Stomach (tissue), 4 donors: ENCODE measurements at regions not wholly inside any gene's neighbourhood (a gene's known extent, or its start where the extent isn't known, plus 50 kb on each side); places are given as distances from the start of the nearest gene placed in this dataset.

ENCODE experiments used
- CTCF ChIP-seq, 7 experiments: fragments of 450-650 bp in 4 of 7; fragments of 200-600 bp in 3 of 7; sonication (generic) in 3 of 7; IDR thresholded peaks; one replicate each; pipeline ENCODE4 v1.5.1; 2016 to 2019; ENCODE audit warnings: antibody characterized with exemption in 7 of 7, control low read depth in 2 of 7, mild to moderate bottlenecking in 1 of 7
- POLR2A ChIP-seq, 4 donors: fragments of 450-650 bp; IDR thresholded peaks; one replicate each; pipeline ENCODE4 v1.6.1; 2016; ENCODE audit warnings: antibody characterized with exemption in 4 of 4, control low read depth in 2 of 4, mild to moderate bottlenecking in 1 of 4, moderate library complexity in 1 of 4

- no peak for TF ChIP-seq POLR2A (IDR thresholded peaks at IDR 0.05)
- TF ChIP-seq CTCF (IDR thresholded peaks at IDR 0.05) = no peak
Measured at GRCh38 chr13:31434613-31435012, 234.8 kb downstream of the B3GLCT start.
